Neural cell (in vitro differentiated cells): ENCODE measurements at regions not wholly inside any gene's neighbourhood (a gene's known extent, or its start where the extent isn't known, plus 50 kb on each side); places are given as distances from the start of the nearest gene placed in this dataset.

Experiments used
- H2AFZ ChIP-seq: fragments of 200-600, 300-800 bp; sonication (generic), shearing (Covaris generic); 2 replicates; pipeline ENCODE4 v1.6.0; 2014; ENCODE audit warnings: low read depth, mild to moderate bottlenecking, antibody characterized with exemption, low read length, moderate library complexity
- H3F3A ChIP-seq: fragments of 200-600 bp; shearing (Covaris generic); 2 replicates; pipeline ENCODE4 v1.6.1; 2016; ENCODE audit warnings: mild to moderate bottlenecking, moderate library complexity, mixed read lengths, antibody characterized with exemption, low read length; ENCODE audit not compliant: insufficient read depth, poor library complexity, severe bottlenecking
- H3K27ac ChIP-seq: fragments of 200-600, 300-800 bp; sonication (generic), shearing (Covaris generic); 2 replicates; pipeline ENCODE4 v1.5.1; 2014; ENCODE audit warnings: mild to moderate bottlenecking, low read length, moderate library complexity
- H3K27me3 ChIP-seq: fragments of 300-800, 200-600 bp; sonication (generic), shearing (Covaris generic); 2 replicates; pipeline ENCODE4 v1.6.0; 2014; ENCODE audit warnings: mild to moderate bottlenecking, low read depth, low read length, moderate library complexity; ENCODE audit not compliant: insufficient read depth
- H3K36me3 ChIP-seq: fragments of 300-800, 200-600 bp; sonication (generic), shearing (Covaris generic); 2 replicates; pipeline ENCODE4 v1.5.1; 2014; ENCODE audit warnings: mild to moderate bottlenecking, antibody characterized with exemption, low read length, moderate library complexity; ENCODE audit not compliant: insufficient read depth
- H3K4me2 ChIP-seq: fragments of 300-800, 200-600 bp; sonication (generic), shearing (Covaris generic); 2 replicates; pipeline ENCODE4 v1.6.0; 2014; ENCODE audit warnings: mild to moderate bottlenecking, low read length
- H3K4me3 ChIP-seq: fragments of 300-800, 200-600 bp; sonication (generic), shearing (Covaris generic); 2 replicates; pipeline ENCODE4 v1.5.1; 2014; ENCODE audit warnings: mild to moderate bottlenecking, low read length, moderate library complexity
- H3K79me2 ChIP-seq: fragments of 200-600 bp; shearing (Covaris generic); replicated peaks from 2 replicates; pipeline ENCODE4 v1.6.0; 2014; ENCODE audit warnings: mild to moderate bottlenecking, low read length, moderate library complexity; ENCODE audit not compliant: insufficient read depth
- H3K9ac ChIP-seq: fragments of 300-800, 200-600 bp; sonication (generic), shearing (Covaris generic); 2 replicates; pipeline ENCODE4 v1.6.1; 2016; ENCODE audit warnings: mild to moderate bottlenecking, low read length, mixed read lengths
- H3K9me2 ChIP-seq: fragments of 200-600 bp; shearing (Covaris generic); 2 replicates; pipeline ENCODE4 v1.6.1; 2016; ENCODE audit warnings: mild to moderate bottlenecking, low read length, mixed read lengths; ENCODE audit not compliant: insufficient read depth
- H3K9me3 ChIP-seq: fragments of 200-600, 300-800 bp; sonication (generic), shearing (Covaris generic); 2 replicates; pipeline ENCODE4 v1.6.1; 2016; ENCODE audit warnings: mild to moderate bottlenecking, mixed run types, low read length, moderate library complexity, mixed read lengths
- H4K20me1 ChIP-seq: fragments of 200-600 bp; shearing (Covaris generic); 2 replicates; pipeline ENCODE4 v1.6.1; 2016; ENCODE audit warnings: mild to moderate bottlenecking, mixed run types; ENCODE audit not compliant: insufficient read depth
- CTCF ChIP-seq: fragments of 450-650 bp; IDR thresholded peaks from 2 replicates; pipeline ENCODE4 v1.5.1; 2014; ENCODE audit warnings: antibody characterized with exemption, mild to moderate bottlenecking, moderate library complexity; ENCODE audit not compliant: poor library complexity, severe bottlenecking
- EP300 ChIP-seq: fragments of 450-650 bp; conservative IDR thresholded peaks from 2 replicates; pipeline ENCODE4 v1.6.1; 2014; ENCODE audit warnings: antibody characterized with exemption, mild to moderate bottlenecking, moderate library complexity; ENCODE audit not compliant: poor library complexity, severe bottlenecking
- EZH2 ChIP-seq: fragments of 200-600, 300-800 bp; shearing (Covaris generic), sonication (generic); IDR thresholded peaks from 2 replicates; pipeline ENCODE4 v1.6.1; 2014; ENCODE audit warnings: antibody characterized with exemption, low read length, borderline replicate concordance, mild to moderate bottlenecking; ENCODE audit not compliant: insufficient read depth, poor library complexity, severe bottlenecking
- MXI1 ChIP-seq: fragments of 450-650 bp; conservative IDR thresholded peaks from 2 replicates; pipeline ENCODE4 v1.6.1; 2014; ENCODE audit warnings: antibody characterized with exemption, mild to moderate bottlenecking; ENCODE audit not compliant: poor library complexity, severe bottlenecking
- POLR2AphosphoS5 ChIP-seq: IDR thresholded peaks from 2 replicates; pipeline ENCODE4 v1.6.1; 2012
- RAD21 ChIP-seq: fragments of 450-650 bp; conservative IDR thresholded peaks from 2 replicates; pipeline ENCODE4 v1.6.1; 2014; ENCODE audit warnings: antibody characterized with exemption, mild to moderate bottlenecking, moderate library complexity
- REST ChIP-seq: IDR thresholded peaks from 2 replicates; pipeline ENCODE4 v1.6.1; 2012; ENCODE audit warnings: borderline replicate concordance
- SMC3 ChIP-seq: fragments of 450-650 bp; conservative IDR thresholded peaks from 2 replicates; pipeline ENCODE4 v1.6.1; 2014; ENCODE audit warnings: antibody characterized with exemption, mild to moderate bottlenecking, moderate library complexity; ENCODE audit not compliant: poor library complexity
- TAF1 ChIP-seq: IDR thresholded peaks from 2 replicates; pipeline ENCODE4 v1.6.1; 2012; ENCODE audit warnings: low read depth

GRCh38 chr1:105779727-105780126, 1276.7 kb upstream of the PRMT6 start:
- Histone ChIP-seq H3K9me3 (no peaks in the 10 kb centered on the region), H3K9me2 (no peaks in the 10 kb centered on the region), H3K36me3 (no peaks in the 10 kb centered on the region), H2AFZ (no peak overlapping the region), H3K9ac (no peak overlapping the region), H3K4me3 (no peak overlapping the region), H3K27me3 (no peaks in the 10 kb centered on the region), H4K20me1 (no peaks in the 10 kb centered on the region), H3K4me2 (no peak overlapping the region), H3F3A (no peaks in the 10 kb centered on the region), H3K79me2 (no peaks in the 10 kb centered on the region), H3K27ac (no peak overlapping the region)
- TF ChIP-seq EP300 = no peak
- TF ChIP-seq RAD21 = no peak
- TF ChIP-seq CTCF = no peak
- TF ChIP-seq REST = no peak
- no peak for TF ChIP-seq SMC3
- no peak for TF ChIP-seq TAF1
- TF ChIP-seq POLR2AphosphoS5 = no peak
- no peak for TF ChIP-seq MXI1
- no peak for TF ChIP-seq EZH2

GRCh38 chr1:105785021-105785420, 1271.5 kb upstream of the PRMT6 start:
- Histone ChIP-seq H3K4me2 (no peak overlapping the region), H3K36me3 (no peaks in the 10 kb centered on the region), H3F3A (no peaks in the 10 kb centered on the region), H3K27me3 (no peaks in the 10 kb centered on the region), H3K27ac (no peak overlapping the region), H3K79me2 (no peaks in the 10 kb centered on the region), H3K9me2 (no peaks in the 10 kb centered on the region), H2AFZ (no peak overlapping the region), H3K4me3 (no peak overlapping the region), H3K9me3 (no peaks in the 10 kb centered on the region), H4K20me1 (no peaks in the 10 kb centered on the region), H3K9ac (no peak overlapping the region)
- no peak for TF ChIP-seq REST
- TF ChIP-seq POLR2AphosphoS5 = no peak
- TF ChIP-seq SMC3 = no peak
- TF ChIP-seq RAD21 = no peak
- TF ChIP-seq TAF1 = no peak
- TF ChIP-seq MXI1 = no peak
- TF ChIP-seq EP300 = no peak
- no peak for TF ChIP-seq CTCF
- TF ChIP-seq EZH2 = no peak
